ENCODE measurements at regions not wholly inside any gene's neighbourhood (a gene's known extent, or its start where the extent isn't known, plus 50 kb on each side); places are given as distances from the start of the nearest gene placed in this dataset.

DNA sequence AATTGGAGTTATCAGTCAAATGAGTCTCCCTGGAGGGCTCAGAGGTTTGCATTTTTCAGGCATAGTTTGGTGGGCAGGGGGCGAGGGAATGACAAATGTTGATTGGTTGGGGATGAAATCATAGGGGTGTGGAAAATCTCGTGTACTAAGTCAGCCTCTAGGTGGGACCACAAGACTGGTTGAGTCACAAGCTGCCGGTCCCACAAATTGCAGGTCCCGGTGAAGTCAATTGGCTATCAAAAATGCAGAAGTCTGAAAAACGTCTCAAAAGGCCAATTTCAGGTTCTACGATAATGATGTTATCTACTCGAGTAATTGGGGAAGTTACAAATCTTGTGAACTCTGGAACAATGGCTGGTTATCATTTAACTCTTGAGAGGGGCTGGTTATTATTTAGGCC lies 98.8 kb upstream of the DHX15 start:
- H3K27ac ChIP-seq (ENCODE audit: insufficient read depth, low read depth, low read length) = no peak overlapping the region
- BruUV-seq (replicated peaks) = no TSS peak
- ChIA-PET CTCF (no interaction called here), POLR2A (no interaction called here)
- H3K4me1 ChIP-seq (ENCODE audit: control insufficient read depth, extremely low read depth, insufficient read depth, low read length) = no peaks in the 10 kb centered on the region
- no peaks in the 10 kb centered on the region for H3K79me2 ChIP-seq (ENCODE audit: control insufficient read depth, insufficient read depth, low read length)
- intact Hi-C loops (cut with micrococcal nuclease) = no loop called here
- no peak overlapping the region for H3K4me2 ChIP-seq (ENCODE audit: insufficient read depth, low read length)
- no peak overlapping the region for H3K4me3 ChIP-seq (replicated peaks in 1 of 3; ENCODE audit: insufficient read depth in 1 of 3, low read depth in 1 of 3, low read length in 3 of 3)
- H3K9me1 ChIP-seq (replicated peaks; ENCODE audit: control insufficient read depth, extremely low read depth, insufficient read depth, low read length) = no peaks in the 10 kb centered on the region
- no peaks in the 10 kb centered on the region for H3K9me3 ChIP-seq (replicated peaks; ENCODE audit: control insufficient read depth, insufficient read depth, low read length)
- TF ChIP-seq FOS (IDR thresholded peaks at IDR 0.05; ENCODE audit: borderline replicate concordance, insufficient read depth, low read length) (no peak), GATA2 (IDR thresholded peaks at IDR 0.05; ENCODE audit: insufficient read depth, insufficient read length, low read depth, low read length) (no peak), EZH2 (IDR thresholded peaks at IDR 0.05; ENCODE audit: borderline replicate concordance, low read depth, low read length, severe bottlenecking) (no peak), POLR2AphosphoS5 (IDR thresholded peaks at IDR 0.05; ENCODE audit: insufficient read depth, low read depth, low read length) (no peak), POLR2A (IDR thresholded peaks at IDR 0.05; ENCODE audit: low read depth, low read length) (no peak), JUN (IDR thresholded peaks at IDR 0.05; ENCODE audit: borderline replicate concordance, insufficient read depth, insufficient read length, low read depth) (no peak), MYC (IDR thresholded peaks at IDR 0.05; ENCODE audit: low read depth, low read length) (no peak)
- TF ChIP-seq, protein P1, sequence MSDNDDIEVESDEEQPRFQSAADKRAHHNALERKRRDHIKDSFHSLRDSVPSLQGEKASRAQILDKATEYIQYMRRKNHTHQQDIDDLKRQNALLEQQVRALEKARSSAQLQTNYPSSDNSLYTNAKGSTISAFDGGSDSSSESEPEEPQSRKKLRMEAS (IDR thresholded peaks at IDR 0.05; ENCODE audit: insufficient read depth, insufficient read length) = no peak
- TF ChIP-seq, protein P2, sequence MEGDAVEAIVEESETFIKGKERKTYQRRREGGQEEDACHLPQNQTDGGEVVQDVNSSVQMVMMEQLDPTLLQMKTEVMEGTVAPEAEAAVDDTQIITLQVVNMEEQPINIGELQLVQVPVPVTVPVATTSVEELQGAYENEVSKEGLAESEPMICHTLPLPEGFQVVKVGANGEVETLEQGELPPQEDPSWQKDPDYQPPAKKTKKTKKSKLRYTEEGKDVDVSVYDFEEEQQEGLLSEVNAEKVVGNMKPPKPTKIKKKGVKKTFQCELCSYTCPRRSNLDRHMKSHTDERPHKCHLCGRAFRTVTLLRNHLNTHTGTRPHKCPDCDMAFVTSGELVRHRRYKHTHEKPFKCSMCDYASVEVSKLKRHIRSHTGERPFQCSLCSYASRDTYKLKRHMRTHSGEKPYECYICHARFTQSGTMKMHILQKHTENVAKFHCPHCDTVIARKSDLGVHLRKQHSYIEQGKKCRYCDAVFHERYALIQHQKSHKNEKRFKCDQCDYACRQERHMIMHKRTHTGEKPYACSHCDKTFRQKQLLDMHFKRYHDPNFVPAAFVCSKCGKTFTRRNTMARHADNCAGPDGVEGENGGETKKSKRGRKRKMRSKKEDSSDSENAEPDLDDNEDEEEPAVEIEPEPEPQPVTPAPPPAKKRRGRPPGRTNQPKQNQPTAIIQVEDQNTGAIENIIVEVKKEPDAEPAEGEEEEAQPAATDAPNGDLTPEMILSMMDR (IDR thresholded peaks at IDR 0.05; ENCODE audit: extremely low read depth in 1 of 2, insufficient read depth in 1 of 2, low read depth in 1 of 2, low read length in 2 of 2) = no peak
- no peaks in the 10 kb centered on the region for H3K36me3 ChIP-seq (ENCODE audit: control insufficient read depth in 2 of 2, extremely low read depth in 1 of 2, insufficient read depth in 2 of 2, low read length in 2 of 2)
- H3K9ac ChIP-seq (replicated peaks; ENCODE audit: extremely low read depth, insufficient read depth, low read length) = no peak overlapping the region
- no peak for FAIRE-seq
- no peak for DNase-seq (ENCODE audit: low read depth, low spot score)
- H3K27me3 ChIP-seq (ENCODE audit: control insufficient read depth in 2 of 2, insufficient read depth in 2 of 2, low read length in 2 of 2) = peaks cover 1 to 5% of the 10 kb centered on the region in 2 experiments
- dilution Hi-C loops (cut with MboI; ENCODE audit: extremely low pct_ligation_motif_present, low sequenced_read_pairs) = no loop called here
- no peak overlapping the region for H2AFZ ChIP-seq (ENCODE audit: low read depth, low read length)
- no peaks in the 10 kb centered on the region for H4K20me1 ChIP-seq (replicated peaks; ENCODE audit: control insufficient read depth, extremely low read depth, insufficient read depth, low read length)

Data from endothelial cell of umbilical vein (primary cell).